Naive thymus-derived CD8-positive, alpha-beta T cell (primary cell): ENCODE measurements at regions not wholly inside any gene's neighbourhood (a gene's known extent, or its start where the extent isn't known, plus 50 kb on each side); places are given as distances from the start of the nearest gene placed in this dataset.

ENCODE experiments used
- ATAC-seq, 2 donors: fragments of 150-1000 bp; cut with Tn5 transposase in 1 of 2; sonication (Bioruptor Pico), chemical (Tn5 transposase) in 1 of 2; 1 replicate in 1 of 2; 2 replicates in 1 of 2; pipeline ENCODE4 v1.10.0; 2021; ENCODE audit warnings: mild to moderate bottlenecking in 2 of 2, moderate library complexity in 2 of 2
- POLR2A ChIA-PET: fragments of 350-600 bp; sonication (Branson Sonifier 250); formaldehyde crosslinking; loops from one replicate; lab custom pipeline; 2021; ENCODE audit warnings: antibody characterized with exemption; lab: Charles Lee
- DNase-seq, 10 donors: peaks; one replicate each; pipeline versions ENCODE4 v3.0.0 to v3.0.0-alpha.2; 2020 to 2022
- H3K27ac Mint-ChIP-seq, 10 donors: one replicate each; pipeline ENCODE4 v1.8.0; 2020 to 2022; ENCODE audit warnings: mild to moderate bottlenecking in 10 of 10, mixed read lengths in 10 of 10, moderate library complexity in 4 of 10, inconsistent platforms in 1 of 10
- H3K27me3 Mint-ChIP-seq, 5 donors: one replicate each; pipeline ENCODE4 v1.8.0; 2021 to 2022; ENCODE audit warnings: mixed read lengths in 5 of 5
- H3K36me3 Mint-ChIP-seq, 3 donors: one replicate each; pipeline ENCODE4 v1.8.0; 2020 to 2022; ENCODE audit warnings: mixed read lengths in 3 of 3, mild to moderate bottlenecking in 2 of 3, inconsistent platforms in 1 of 3
- H3K4me1 Mint-ChIP-seq, 4 donors: one replicate each; pipeline ENCODE4 v1.8.0; 2021 to 2022; ENCODE audit warnings: mixed read lengths in 4 of 4
- H3K4me3 Mint-ChIP-seq, 10 donors: one replicate each; pipeline ENCODE4 v1.8.0; 2020 to 2022; ENCODE audit warnings: mild to moderate bottlenecking in 10 of 10, mixed read lengths in 10 of 10, moderate library complexity in 6 of 10, inconsistent platforms in 1 of 10
- H3K9me3 Mint-ChIP-seq, 9 donors: one replicate each; pipeline ENCODE4 v1.8.0; 2020 to 2022; ENCODE audit warnings: mixed read lengths in 9 of 9, mild to moderate bottlenecking in 3 of 9, inconsistent platforms in 1 of 9, moderate library complexity in 1 of 9

DNA sequence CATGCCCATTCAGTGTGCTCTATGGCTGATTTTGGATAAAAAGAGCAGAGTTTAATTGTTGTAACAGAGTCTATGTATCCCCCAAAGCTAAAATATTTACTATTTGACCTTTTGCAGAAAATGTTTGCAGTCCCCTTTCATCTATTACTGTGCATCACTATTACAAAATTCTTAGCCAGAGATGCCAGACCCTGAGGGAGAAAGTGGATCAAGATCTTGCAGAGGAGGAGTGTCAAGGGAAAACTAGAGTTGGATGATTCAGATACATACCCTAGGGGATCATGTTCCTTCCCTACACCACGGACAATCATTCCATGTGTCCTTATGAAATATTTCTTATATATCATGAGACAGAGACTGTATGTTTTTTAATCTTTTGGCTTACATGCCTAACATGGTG lies 68.6 kb upstream of the TPRG1 start:
- ATAC-seq (no peak), DNase-seq (no peak)
- POLR2A ChIA-PET, result interaction anchor here (0.6 kb wide), 1 partner anchor 18 kb away, joined by 4 read pairs; no protein-coding TSS in a partner anchor
- no peak overlapping the region for H3K27ac Mint-ChIP-seq
- H3K27me3 Mint-ChIP-seq, result peaks cover 0 to 2% (median 0%) of the 10 kb centered on the region in 5 donors
- no peaks in the 10 kb centered on the region for H3K9me3 Mint-ChIP-seq
- H3K36me3 Mint-ChIP-seq, result no peaks in the 10 kb centered on the region
- H3K4me3 Mint-ChIP-seq, result no peak overlapping the region
- peaks cover 0 to 4% (median 0%) of the 10 kb centered on the region in 4 donors for H3K4me1 Mint-ChIP-seq

- POLR2A ChIA-PET, result no interaction called here
- Mint-ChIP-seq H3K9me3 (peaks cover 0 to 4% (median 0%) of the 10 kb centered on the region in 9 donors), H3K4me1 (peaks cover 0 to 4% (median 0%) of the 10 kb centered on the region in 4 donors), H3K36me3 (peaks cover 0 to 4% (median 0%) of the 10 kb centered on the region in 3 donors), H3K27me3 (peaks cover 0 to 16% (median 0%) of the 10 kb centered on the region in 5 donors), H3K27ac (no peak overlapping the region), H3K4me3 (no peak overlapping the region)
- DNase-seq (no peak), ATAC-seq (no peak)
These were observed 63.7 kb upstream of the TPRG1 start for GRCh38 chr3:189108067-189108466.

DNA sequence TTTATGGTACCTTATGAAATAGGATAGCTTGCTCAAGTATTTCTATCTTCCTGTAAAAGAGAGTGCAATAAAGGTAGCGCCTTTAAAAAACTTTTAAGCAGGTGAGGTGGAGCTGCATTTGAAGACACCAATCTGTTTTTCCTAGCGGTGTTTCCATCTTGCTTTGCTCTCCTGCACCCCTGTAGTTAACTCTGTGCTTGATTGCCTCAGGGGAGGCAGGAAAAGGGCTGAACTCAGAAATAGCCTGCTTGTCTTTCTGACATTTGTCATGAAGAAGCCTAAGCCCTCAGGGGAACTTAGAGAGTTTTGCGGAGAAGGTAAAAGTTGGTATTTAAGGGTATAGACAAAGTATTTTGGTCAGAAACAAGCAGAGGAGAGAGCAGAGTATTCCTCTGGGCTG lies 63.0 kb upstream of the TPRG1 start:
- Mint-ChIP-seq H3K4me3 (no peak overlapping the region), H3K27ac (no peak overlapping the region), H3K9me3 (peaks cover 0 to 4% (median 0%) of the 10 kb centered on the region in 9 donors), H3K27me3 (peaks cover 0 to 16% (median 1%) of the 10 kb centered on the region in 5 donors), H3K36me3 (peaks cover 0 to 4% (median 0%) of the 10 kb centered on the region in 3 donors), H3K4me1 (peaks cover 0 to 4% (median 0%) of the 10 kb centered on the region in 4 donors)
- ATAC-seq (no peak), DNase-seq (no peak)
- POLR2A ChIA-PET, result no interaction called here

DNA sequence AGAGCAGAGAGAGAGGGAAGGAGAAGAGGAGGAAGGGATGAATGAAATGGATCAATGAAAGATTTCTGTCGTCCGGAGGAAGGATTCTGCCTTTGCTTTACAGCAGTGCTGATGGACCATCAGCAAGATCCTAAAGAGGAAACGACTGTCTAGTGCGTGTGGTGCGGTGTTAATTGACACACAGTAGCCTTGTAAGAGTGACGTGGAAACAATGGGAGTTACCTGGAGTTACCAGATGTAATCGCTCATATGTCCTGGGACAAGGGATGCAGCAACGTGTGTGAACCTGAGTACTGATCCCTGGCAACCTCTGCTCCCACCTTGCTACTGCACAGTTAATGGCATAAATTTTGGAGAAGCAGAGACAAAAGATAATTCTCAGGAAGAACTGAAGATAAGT lies 62.6 kb upstream of the TPRG1 start:
- H3K27me3 Mint-ChIP-seq, result peaks cover 0 to 16% (median 1%) of the 10 kb centered on the region in 5 donors
- H3K4me3 Mint-ChIP-seq, result no peak overlapping the region
- DNase-seq (no peak), ATAC-seq (no peak)
- POLR2A ChIA-PET, result no interaction called here
- peaks cover 0 to 4% (median 0%) of the 10 kb centered on the region in 3 donors for H3K36me3 Mint-ChIP-seq
- H3K4me1 Mint-ChIP-seq, result peaks cover 0 to 4% (median 0%) of the 10 kb centered on the region in 4 donors
- H3K9me3 Mint-ChIP-seq, result peaks cover 0 to 4% (median 0%) of the 10 kb centered on the region in 9 donors
- no peak overlapping the region for H3K27ac Mint-ChIP-seq

DNA sequence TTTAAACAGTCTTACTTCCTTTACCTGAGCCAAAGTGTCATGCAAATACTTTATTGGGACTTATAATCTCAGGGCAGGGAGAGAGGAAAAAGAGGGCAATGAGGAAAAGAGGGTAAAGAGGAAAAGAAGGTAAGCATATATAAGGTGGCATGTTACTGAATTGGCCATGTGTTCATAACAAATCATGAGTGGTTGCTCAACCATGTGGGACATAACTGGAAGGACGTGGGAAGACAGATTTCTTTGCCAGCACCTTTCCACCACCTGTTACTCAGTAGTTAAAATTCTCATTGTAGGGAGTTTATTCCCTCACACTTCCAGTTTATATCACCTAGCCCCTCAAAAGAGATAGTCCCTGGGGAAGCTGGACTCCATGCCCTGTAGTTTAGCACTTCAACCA lies 54.7 kb upstream of the TPRG1 start:
- H3K36me3 Mint-ChIP-seq, result peaks cover 0 to 13% (median 10%) of the 10 kb centered on the region in 3 donors
- peaks cover 0 to 20% (median 10%) of the 10 kb centered on the region in 9 donors for H3K9me3 Mint-ChIP-seq
- H3K4me1 Mint-ChIP-seq, result peaks cover 0 to 8% (median 3%) of the 10 kb centered on the region in 4 donors
- no peak overlapping the region for H3K4me3 Mint-ChIP-seq
- ATAC-seq (no peak), DNase-seq (no peak)
- H3K27ac Mint-ChIP-seq, result no peak overlapping the region
- H3K27me3 Mint-ChIP-seq, result peaks cover 0 to 3% (median 1%) of the 10 kb centered on the region in 5 donors
- POLR2A ChIA-PET, result no interaction called here

DNA sequence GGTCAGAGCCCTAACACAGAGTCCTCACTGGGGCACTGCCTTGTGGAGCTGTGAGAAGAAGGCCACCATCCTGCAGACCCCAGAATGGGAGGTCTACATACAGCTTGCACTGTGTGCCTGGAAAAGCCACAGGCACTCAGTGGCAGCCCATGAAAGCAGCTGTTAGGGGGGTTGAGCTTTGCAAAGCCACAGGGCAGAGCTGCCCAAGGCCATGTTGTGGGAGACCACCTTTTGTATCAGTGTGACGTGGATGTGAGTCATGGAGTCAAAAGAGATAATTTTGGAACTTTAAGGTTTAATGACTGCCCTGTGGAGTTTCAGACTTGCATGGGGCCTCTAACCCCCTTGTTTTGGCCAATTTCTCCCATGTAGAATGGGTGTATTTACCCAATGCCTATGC lies 52.9 kb upstream of the TPRG1 start:
- H3K4me3 Mint-ChIP-seq, result no peak overlapping the region
- peaks cover 0 to 20% (median 7%) of the 10 kb centered on the region in 9 donors for H3K9me3 Mint-ChIP-seq
- H3K27ac Mint-ChIP-seq, result no peak overlapping the region
- H3K27me3 Mint-ChIP-seq, result no peaks in the 10 kb centered on the region
- DNase-seq (no peak), ATAC-seq (no peak)
- POLR2A ChIA-PET, result no interaction called here
- peaks cover 0 to 13% (median 10%) of the 10 kb centered on the region in 3 donors for H3K36me3 Mint-ChIP-seq
- peaks cover 0 to 8% (median 3%) of the 10 kb centered on the region in 4 donors for H3K4me1 Mint-ChIP-seq

- H3K4me1 Mint-ChIP-seq, result peaks cover 0 to 8% (median 4%) of the 10 kb centered on the region in 4 donors
- POLR2A ChIA-PET, result no interaction called here
- ATAC-seq, result no peak
- no peak for DNase-seq
- no peaks in the 10 kb centered on the region for H3K27me3 Mint-ChIP-seq
- peaks cover 0 to 13% (median 10%) of the 10 kb centered on the region in 3 donors for H3K36me3 Mint-ChIP-seq
- H3K4me3 Mint-ChIP-seq, result no peak overlapping the region
- peaks cover 0 to 20% (median 7%) of the 10 kb centered on the region in 9 donors for H3K9me3 Mint-ChIP-seq
- H3K27ac Mint-ChIP-seq, result peak overlapping the region in 2 of 10 donors; percentile 14 to 77
These were observed 51.8 kb upstream of the TPRG1 start for GRCh38 chr3:189119950-189120349.

GRCh38 chr3:189121092-189121491 lies 50.7 kb upstream of the TPRG1 start:
- Mint-ChIP-seq H3K27me3 (no peaks in the 10 kb centered on the region), H3K4me1 (peaks cover 3 to 12% (median 8%) of the 10 kb centered on the region in 4 donors), H3K4me3 (peak overlapping the region in 5 of 10 donors; percentile 16 to 74 (median 48)), H3K27ac (peak overlapping the region in 6 of 10 donors; percentile 13 to 80 (median 57)), H3K36me3 (peaks cover 0 to 13% (median 10%) of the 10 kb centered on the region in 3 donors), H3K9me3 (peaks cover 0 to 20% (median 7%) of the 10 kb centered on the region in 9 donors)
- POLR2A ChIA-PET, result interaction anchor here (1.3 kb wide), 1 partner anchor 11 kb away, joined by 3 read pairs; no protein-coding TSS in a partner anchor
- peak in 2 of 10 donors; percentile 13 to 16 for DNase-seq
- ATAC-seq, result peak; percentile 57 to 65
